Thyroid gland (tissue), 4 donors: ENCODE measurements at regions not wholly inside any gene's neighbourhood (a gene's known extent, or its start where the extent isn't known, plus 50 kb on each side); places are given as distances from the start of the nearest gene placed in this dataset.

Experiments
- CTCF ChIP-seq, 6 experiments: fragments of 200-600 bp in 3 of 6; fragments of 450-650 bp in 3 of 6; sonication (generic) in 3 of 6; IDR thresholded peaks; one replicate each; pipeline ENCODE4 v1.5.1; 2016 to 2019; ENCODE audit warnings: antibody characterized with exemption in 6 of 6, mild to moderate bottlenecking in 2 of 6, inconsistent platforms in 1 of 6, moderate library complexity in 1 of 6
- POLR2A ChIP-seq, 2 donors: fragments of 450-650 bp; IDR thresholded peaks; one replicate each; pipeline ENCODE4 v1.6.1; 2017; ENCODE audit warnings: antibody characterized with exemption in 2 of 2, mild to moderate bottlenecking in 2 of 2, moderate library complexity in 1 of 2

DNA sequence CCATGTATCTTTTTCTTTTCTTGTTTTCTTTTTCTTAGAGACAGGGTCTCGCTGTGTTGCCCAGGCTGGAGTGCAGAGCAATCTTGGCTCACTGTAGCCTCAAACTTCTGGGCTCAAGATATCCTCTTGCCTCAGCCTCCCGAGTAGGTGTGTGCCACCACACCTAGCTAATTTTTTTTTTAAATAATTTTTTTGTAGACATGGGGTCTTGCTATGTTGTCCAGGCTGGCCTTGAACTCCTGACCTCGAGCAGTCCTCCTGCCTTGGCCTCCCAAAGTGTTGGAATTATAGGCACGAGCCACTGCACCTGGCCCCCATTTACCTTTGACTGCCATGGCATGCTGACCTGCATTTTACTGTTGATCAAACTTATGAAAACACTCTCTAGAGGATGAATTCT is 198.6 kb downstream of the SOX4 start:
- TF ChIP-seq CTCF (IDR thresholded peaks at IDR 0.05) (no peak), POLR2A (IDR thresholded peaks at IDR 0.05) (no peak)
